ENCODE measurements at regions not wholly inside any gene's neighbourhood (a gene's known extent, or its start where the extent isn't known, plus 50 kb on each side); places are given as distances from the start of the nearest gene placed in this dataset.

GRCh38 chr5:54823006-54823405, 162.4 kb downstream of the ESM1 start:
- TF ChIP-seq CTCF (optimal IDR thresholded peaks at IDR 0.05 in 1 of 3, IDR thresholded peaks at IDR 0.05 in 1 of 3, conservative IDR thresholded peaks at IDR 0.05 in 1 of 3; ENCODE audit: extremely low read depth in 1 of 3, insufficient read depth in 2 of 3, low read length in 3 of 3) (no peak), EZH2 (IDR thresholded peaks at IDR 0.05; ENCODE audit: low read length) (no peak)

Measured in keratinocyte (primary cell).